HG02870 (cell line): ENCODE measurements at regions not wholly inside any gene's neighbourhood (a gene's known extent, or its start where the extent isn't known, plus 50 kb on each side); places are given as distances from the start of the nearest gene placed in this dataset.

ENCODE experiments used
- ATAC-seq: cut with Tn5 transposase; IDR thresholded peaks from one replicate; pipeline ENCODE4 v1.9.1; 2021; ENCODE audit warnings: mild to moderate bottlenecking, moderate library complexity; ENCODE audit not compliant: unreplicated experiment

DNA sequence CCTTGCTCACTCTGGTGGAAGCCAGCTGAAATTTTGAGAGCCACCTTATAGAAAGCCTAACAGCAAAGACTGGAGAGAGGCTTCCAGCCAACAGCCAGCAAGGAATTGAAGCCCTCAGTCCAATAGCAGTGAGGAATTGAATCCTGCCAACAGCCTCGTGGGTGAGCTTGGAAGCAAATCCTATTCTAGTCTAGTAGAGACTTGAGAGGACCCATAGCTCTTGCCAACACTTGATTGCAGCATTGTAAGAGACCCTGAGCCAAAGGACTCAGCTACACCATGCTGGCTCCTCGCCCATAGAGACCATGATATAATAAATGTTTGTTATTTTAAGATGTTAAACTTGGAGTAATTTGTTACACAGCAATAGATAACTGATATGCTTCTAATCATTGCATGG is 403.0 kb upstream of the TNP1 start:
- no peak for ATAC-seq

DNA sequence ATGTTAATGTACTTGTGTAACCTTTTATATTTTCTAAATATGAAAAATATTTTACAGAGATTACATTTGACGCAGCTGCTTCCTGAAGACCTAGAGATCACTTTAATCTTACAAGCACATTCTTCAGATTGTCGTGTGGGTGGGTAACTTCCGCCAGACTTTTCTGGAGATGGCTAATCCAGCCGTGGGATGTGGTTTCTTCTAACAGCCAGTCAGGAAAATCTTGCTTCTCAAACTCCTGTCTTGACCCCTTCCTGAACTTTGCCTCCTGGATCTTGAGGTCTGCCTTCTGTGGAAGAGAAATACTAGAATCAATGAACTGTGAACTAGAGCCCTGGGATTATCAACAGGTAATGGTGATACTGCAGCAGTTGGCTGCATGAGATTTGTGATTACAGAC is 401.6 kb upstream of the TNP1 start:
- no peak for ATAC-seq

DNA sequence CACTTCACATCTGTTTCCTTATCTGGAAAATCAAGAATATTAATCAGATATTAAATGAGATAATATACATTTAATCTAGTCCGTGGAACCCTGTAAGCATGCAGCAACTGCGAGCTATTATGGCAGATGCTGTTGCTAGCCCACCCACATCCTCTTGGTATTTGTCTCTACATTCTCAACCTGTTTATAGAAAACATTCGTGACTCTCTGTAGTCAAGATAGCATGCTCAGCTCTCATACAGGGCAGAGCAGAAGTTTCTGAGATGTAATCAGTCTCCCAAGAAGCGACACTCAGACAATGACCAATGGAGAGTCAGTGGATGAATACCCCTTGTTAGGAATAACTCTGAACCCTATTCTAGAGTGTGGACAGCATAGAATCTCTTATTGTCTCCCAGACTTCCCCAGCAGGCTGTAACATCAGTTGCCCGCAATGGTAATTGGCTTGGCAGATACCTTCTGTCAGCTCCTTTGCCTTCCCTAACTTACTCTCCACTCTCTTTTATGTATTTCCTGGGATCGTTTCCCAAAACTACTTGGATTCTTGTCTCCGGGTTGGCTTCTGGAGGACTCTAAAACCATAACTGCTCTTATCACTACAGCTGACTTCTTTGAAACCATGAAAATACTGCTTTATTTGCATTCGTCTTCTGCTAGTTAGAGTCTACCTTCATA is 400.7 kb upstream of the TNP1 start:
- no peak for ATAC-seq

DNA sequence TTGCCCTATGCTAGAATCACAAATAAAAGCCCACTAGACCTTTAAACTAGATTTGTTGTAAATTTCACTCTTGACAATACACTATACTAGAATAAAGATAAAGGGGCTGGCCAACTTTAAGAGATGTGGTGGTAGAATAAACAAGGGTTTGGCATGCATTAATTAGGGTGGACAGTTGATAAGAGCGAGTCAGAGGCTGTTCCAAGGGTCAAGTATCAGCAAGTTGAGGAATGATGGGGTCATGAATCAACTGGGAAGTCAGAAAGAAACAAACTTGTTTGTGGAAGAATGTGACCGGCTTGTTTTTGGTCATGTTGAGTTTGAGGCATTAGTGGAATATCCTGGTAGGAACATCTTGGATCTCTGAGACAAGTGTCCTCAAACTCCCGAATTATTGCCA is 398.3 kb upstream of the TNP1 start:
- ATAC-seq: no peak

DNA sequence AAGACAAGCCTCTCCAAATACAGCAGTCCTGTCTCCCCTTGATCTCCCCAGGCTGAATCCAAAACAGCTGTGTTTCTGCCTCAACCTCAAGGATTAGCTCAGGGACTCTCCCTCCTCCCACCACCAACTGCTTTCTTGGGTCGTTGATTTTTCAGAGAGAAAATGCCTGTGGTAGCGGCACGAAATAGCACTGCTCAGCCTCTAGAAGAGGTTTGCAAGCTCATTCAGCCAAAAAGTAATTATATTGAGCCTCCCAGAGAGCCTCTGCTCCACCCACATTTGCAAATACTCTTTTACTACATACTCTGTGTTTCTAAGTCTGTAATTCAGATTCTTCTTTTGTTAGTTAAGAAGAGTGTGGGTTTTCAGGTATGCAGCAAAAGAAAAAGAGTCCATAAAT is 396.4 kb upstream of the TNP1 start:
- ATAC-seq: no peak

DNA sequence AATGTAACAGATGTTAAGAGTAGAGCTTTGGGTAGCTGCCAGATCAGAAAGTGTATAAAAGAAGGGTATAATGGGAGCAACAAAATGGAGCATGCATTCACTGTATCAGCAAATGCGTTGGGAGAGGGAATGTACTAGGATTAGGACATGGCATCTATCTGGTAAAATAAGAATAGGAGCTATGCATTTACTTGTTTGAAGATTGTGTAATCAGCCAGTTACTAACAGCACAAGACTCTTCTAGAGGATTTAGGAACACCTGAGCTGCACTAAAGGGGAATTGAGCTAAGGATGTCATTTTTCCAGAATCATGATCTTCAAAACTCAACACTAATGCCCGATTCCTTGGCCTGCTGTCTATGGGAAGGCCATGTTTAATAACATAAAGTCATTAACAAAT is 394.2 kb upstream of the TNP1 start:
- ATAC-seq: no peak

DNA sequence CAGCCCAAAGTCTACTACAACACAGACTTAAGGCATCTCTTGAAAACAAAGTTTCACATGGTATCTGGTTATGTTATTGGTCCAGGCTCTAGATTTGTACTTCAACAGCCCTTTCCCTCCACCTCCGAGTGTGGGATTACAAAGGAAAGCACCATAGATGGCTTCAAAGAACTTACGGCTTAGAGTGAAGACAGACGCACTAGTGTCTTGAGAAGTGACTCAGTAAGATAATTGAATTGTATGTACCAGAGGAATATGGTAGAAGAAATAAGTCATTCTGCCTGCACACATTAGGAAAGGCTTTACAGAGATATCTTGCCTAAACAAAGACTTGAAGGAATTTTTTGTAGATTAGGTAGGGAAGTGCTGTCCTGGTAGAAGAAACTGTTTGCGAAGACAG is 392.3 kb upstream of the TNP1 start:
- ATAC-seq: no peak

DNA sequence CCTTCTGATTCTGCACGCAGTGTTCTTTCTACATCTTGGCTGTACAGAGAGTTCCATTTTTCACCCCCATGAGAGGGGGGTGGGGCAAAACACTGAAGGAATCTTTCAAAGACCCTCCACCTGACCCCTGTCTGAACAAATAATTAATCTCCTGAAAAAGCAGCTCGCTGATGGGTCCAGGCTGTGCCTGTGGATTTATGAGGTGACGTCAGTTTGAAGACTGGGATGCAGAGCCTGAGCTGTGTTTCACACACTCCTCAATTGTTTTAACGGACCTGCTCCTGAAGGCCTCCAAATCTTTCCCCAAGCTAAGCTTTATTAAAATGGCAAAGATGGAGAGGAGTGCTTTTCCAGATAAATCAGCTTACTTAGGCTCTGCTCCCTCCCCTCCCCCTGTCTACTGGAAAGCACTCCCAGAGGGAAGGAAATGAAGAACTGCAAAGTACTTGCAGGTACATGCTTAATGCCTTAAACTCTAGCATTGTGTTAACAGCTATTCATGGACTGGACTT is 390.2 kb upstream of the TNP1 start:
- ATAC-seq: no peak

DNA sequence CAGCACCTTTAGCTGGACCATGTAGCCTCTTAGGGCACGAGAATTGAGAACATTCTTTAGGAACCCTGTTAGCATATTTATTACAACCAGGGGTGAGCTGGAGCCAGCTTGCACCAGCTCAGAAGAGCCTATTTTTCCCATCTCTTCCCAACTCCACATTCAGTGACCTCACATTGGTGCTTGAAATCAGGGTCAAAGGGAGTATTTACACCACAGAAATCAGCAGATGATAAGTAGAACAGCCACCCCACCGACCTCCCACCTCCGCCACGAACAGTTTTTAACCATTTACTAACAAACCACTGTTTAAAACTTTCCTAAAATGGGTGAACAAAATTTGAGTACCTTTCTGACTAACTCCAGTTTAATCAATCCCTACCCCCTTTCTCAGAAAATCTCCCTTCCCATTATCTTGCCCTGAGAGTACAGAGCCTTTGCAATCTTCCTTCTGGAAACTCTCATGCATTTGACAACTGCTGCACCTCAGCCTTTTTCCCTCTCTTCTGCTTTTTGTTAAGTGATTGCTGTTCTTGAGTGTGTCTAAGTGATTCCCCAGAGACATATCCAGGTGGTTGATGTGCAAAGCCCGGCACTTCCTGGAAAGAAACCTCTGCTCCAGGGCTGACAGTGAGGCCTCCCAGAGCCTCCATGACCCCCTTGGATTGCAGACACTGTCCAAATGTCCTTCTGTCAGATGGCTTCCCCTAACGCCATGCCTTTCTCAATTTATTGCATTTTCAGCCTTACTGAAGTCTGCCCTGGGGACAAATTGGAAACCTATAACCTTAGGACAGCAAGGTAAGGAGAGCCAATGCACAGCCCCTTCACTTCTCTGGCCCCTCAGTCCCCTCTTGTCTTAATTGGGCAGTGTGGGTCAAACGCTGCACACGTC is 389.5 kb upstream of the TNP1 start:
- no peak for ATAC-seq

DNA sequence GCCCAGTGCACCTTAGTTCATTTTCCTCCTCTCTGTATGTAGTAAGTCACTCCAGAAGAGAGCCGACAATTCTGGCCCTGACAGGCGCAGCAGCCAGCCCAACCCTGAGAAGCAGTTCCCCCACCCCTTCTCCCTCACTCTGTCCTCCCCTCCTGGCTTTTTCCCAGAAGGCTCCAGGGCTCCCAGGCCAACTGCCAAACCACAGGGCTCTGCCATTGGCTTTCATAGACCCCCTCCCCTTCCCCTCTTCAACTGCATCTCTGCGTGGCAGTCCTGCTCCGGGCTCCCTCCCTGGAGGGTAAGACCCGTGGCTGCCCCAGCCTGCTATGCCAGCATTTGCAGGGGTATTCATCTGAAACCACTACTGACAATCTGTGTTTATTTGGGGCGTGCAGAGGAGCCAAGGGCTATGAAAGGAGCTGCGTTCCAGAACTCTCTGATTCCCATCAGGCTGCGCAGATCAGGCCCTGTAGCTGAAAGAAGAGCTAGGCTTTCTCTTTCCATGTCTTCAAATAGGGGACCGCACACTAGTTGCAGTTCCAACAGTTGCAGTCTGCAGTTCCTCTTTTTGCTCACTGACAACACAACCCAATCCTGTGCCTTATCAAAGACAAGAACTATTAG is 388.6 kb upstream of the TNP1 start:
- ATAC-seq: peak; percentile 96

DNA sequence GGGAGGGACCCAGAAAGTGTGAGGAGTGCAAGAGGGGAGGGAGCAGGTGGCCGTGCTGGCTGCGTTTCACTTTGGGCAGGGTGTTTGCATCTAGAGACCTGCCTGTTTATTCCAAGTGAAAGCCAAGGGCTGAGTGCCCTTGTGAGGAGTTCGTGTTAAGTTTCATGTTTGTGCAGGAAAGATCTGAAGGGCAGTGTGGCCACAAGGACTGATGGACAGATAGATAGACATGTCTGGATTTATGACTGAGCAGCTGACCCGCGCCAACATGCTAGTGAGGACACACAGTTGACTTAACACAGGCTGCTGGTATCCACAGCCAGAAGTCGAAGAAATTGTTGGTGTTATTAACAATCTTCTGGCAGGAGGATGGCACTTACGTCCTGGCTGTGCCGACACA is 387.6 kb upstream of the TNP1 start:
- ATAC-seq: no peak

DNA sequence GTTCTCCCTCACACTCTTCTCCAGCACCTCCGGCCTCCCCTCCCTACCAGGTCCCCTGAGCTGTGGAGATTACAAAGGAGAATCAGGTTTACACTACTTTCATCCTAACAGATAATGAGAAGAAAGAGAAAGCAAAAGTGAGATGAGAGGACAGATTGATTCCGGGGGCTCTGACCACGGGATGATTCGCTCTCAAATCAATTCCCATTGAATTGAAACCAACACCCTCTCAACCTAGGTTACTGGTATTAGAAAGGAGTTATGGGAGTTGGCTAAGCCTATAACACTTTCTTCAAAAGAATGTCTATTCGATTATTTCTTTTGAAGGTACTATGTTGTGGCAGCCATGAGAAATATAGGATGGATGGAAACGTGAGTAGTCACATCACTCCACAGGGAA is 386.2 kb upstream of the TNP1 start:
- no peak for ATAC-seq

DNA sequence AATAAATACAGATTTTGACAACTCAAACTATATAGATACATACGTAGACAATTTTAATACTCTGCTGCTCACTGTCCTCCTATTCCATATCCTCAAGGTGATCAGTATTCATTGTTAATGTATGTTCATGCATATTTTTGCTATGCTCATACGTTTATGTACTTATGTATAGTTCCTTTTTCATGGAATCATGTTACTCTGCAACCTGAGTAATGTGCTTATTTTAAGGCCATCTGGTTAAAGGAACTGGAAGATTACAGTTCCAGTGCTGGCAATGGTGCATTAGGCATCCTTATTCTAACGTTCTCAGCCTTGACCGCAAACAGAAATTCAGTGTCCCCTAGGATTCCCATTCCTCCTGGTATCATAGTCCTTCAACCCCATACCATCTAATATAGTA is 385.0 kb upstream of the TNP1 start:
- no peak for ATAC-seq

DNA sequence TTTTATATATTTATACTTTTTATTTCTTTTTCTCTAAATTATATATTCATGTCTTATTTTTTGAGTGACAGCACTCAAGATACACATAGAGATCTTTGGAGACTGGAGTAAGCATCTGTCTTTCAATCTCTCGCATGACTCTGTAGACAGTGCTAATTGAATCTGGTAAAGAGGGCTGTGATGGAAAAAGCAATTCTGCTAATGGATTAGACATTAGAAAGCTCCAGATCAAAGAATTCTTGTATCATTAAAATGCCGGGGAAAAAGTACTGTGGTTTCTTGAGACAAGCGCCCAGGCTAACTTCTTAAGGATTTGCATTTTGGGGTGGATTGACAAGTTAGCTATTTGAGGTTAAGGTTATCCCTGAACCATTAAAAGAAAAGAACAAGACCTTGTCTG is 383.1 kb upstream of the TNP1 start:
- no peak for ATAC-seq

DNA sequence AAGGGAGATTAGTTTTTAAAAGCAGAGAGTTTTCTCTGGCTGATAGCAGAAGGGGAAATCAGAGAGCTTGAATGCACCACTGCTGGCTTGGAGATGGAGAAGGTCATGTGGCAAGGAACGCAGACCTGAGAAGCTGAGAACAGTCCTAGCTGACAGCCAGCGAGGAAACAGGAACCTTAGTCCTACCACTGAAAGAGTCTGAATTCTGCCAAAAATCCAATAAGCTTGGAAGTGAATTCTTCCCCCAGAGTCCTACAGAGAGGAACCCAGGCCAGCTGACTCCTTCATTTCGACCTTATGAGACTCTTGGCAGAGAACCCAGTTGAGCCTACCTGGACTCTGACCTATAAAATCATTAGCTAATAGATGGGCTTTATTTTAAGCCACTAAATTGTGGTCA is 371.9 kb upstream of the TNP1 start:
- ATAC-seq: no peak

DNA sequence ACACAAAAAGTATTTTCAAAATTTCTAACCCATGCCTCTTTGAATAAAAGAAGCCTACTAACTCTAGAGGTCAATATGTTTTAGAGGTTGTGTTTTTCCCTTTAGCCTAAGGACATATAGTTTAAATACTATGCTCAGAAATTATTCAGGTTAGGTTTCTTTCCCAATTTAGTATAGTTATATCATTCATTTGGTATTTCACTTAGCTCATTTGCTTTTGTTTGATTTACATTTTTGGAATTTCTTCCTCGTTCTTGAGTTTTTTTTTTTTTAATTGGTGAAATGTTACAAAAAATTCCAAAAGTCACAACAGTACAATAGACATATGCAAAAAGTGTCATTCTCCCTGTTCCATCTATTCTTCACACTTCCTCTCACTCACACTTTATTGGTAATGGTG is 371.3 kb upstream of the TNP1 start:
- no peak for ATAC-seq

DNA sequence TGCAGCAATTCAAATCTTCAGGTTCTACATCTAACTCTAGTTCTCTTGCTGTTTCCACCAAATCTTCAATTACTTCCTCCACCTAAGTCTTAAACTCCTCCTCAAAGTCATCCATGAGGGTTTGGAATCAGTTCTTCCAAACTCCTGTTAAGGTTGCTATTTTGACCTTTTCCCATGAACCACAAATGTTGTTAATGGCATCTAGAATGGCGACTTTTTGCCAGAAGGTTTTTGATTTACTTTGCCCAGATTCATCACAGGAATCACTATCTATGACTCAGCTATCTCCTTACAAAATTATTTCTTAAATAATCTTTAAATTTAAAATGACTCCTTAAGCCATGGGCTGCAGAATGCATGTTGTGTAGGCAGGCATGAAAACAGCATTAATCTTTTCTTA is 368.9 kb upstream of the TNP1 start:
- no peak for ATAC-seq

DNA sequence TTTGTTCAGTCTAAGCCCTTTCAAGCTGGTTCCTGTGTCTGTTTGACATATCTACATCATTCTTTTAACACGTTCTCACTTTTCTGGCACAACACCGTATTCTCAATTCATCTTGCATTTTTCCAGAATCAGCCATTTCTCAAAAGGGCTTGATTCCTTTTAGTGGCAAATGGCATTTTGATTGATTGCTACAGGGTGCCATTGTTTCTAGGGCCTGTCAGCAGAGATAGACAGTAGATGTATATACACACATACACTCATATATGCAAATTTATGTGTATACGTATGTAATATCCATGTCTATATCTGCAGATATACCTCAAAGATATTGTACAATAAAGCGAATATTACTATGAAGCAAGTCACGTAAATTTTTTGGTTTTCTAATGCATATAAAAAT is 367.9 kb upstream of the TNP1 start:
- no peak for ATAC-seq

DNA sequence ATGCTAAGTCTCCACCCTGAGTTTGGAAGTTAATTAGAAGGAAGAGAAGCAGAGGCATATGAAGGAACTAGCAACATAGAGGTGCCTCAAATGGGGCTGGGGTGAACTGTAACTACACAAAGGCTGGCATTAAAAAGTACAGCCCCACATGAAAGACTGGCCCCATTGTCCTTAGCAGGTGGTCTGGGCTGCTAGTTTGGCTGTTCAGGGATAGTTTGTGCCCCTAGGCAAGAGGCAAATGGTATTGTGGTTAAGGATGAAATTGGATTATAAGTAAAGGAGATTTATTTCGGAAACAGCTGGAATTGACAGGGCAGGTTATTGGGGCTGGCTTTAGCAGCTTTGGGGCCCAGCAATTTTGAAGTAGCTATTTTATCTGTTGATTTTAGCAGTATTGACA is 365.7 kb upstream of the TNP1 start:
- ATAC-seq: no peak

DNA sequence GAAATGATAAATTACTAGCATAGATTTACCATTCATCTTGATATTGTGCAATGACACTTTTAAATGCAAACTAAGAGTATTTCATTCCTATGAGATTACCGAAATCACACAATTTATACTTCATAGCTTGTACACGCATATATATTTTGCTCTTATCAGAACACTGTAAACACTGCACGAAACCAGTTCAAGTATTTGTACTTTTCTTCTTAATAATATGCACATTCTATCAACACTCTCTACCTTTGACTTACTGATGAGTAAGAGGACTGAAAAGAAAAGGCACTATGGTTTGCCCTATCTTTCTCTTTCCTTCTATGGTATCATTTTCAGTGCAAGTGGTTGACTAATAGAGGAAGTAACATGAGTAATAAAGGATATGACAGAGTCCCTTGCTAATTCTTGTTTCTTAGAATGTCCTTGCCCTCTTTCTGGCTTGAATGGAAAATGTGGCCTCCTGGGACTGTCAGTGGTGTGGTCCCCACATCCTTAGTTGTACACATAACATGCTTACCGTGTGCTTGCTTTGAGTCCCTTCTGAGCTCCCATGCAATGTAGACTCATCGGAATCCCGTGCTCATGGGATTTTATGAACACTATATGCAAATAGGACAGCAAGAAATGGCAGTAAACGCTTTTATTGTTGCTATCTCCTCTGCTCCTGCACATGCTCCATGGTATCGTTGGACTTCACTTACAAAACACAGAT is 363.5 kb upstream of the TNP1 start:
- peak; percentile 72 for ATAC-seq

DNA sequence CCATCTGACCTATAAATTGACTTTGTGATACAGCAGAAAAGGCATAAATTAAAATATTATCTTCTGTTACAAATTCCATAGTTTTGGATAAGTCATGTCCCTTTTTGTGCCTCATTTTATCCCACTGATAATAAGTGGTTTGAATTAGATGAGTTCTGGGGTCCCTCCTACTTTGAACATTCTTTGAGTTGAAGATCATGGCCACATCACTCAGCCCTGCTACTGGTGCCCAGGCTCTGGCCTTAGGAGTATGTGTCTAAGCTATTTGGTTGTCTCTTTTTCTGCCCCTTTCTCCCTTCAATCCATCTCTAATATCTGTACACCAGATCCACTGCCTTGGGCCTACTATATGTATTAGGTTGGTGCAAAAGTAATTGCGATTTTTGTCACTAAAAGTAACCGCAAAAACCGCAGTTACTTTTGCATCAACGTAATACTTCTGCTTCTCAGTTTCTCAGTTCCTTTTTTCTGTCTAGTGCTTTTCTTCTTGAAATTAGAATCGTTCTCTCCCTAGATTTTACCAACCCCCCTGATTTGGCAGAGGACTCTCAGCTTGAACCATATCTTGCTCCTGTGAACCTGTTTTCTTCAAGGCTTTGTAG is 362.5 kb upstream of the TNP1 start:
- ATAC-seq: peak; percentile 26
